ENCODE measurements at regions not wholly inside any gene's neighbourhood (a gene's known extent, or its start where the extent isn't known, plus 50 kb on each side); places are given as distances from the start of the nearest gene placed in this dataset.

GRCh38 chr22:47285981-47286380 lies 523.5 kb downstream of the TBC1D22A start:
- no peak overlapping the region for H3K4me3 ChIP-seq (ENCODE audit: low read depth, low read length)
- TF ChIP-seq, protein P1, sequence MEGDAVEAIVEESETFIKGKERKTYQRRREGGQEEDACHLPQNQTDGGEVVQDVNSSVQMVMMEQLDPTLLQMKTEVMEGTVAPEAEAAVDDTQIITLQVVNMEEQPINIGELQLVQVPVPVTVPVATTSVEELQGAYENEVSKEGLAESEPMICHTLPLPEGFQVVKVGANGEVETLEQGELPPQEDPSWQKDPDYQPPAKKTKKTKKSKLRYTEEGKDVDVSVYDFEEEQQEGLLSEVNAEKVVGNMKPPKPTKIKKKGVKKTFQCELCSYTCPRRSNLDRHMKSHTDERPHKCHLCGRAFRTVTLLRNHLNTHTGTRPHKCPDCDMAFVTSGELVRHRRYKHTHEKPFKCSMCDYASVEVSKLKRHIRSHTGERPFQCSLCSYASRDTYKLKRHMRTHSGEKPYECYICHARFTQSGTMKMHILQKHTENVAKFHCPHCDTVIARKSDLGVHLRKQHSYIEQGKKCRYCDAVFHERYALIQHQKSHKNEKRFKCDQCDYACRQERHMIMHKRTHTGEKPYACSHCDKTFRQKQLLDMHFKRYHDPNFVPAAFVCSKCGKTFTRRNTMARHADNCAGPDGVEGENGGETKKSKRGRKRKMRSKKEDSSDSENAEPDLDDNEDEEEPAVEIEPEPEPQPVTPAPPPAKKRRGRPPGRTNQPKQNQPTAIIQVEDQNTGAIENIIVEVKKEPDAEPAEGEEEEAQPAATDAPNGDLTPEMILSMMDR (IDR thresholded peaks at IDR 0.05; ENCODE audit: control insufficient read depth, extremely low read depth, insufficient read depth), result no peak
- no peak for DNase-seq (ENCODE audit: low read depth)

- H3K4me3 ChIP-seq (ENCODE audit: low read depth, low read length), result no peak overlapping the region
- DNase-seq (ENCODE audit: low read depth), result no peak
Observed at GRCh38 chr22:47284822-47285221, 522.4 kb downstream of the TBC1D22A start.

DNA sequence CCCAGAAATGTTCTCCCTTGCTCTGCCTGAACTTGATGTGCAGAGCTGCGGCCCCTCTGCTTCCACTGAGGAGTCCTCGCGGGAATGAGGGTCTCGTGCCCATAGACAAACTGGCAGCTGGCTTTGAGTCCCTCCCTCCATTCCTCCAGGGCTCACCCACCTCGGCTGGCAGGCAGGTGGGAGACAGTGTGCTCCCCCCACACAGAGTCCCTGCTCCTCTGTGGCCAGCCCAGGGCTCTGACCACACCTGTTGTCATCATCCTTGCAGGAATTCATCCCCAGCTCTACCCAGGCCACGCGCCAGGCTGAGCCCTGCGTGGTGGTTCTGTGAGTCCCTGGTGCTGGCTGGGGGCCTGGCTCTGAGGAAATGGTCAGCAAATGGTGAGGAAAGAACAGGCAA lies 521.9 kb downstream of the TBC1D22A start:
- TF ChIP-seq, protein P1 (IDR thresholded peaks at IDR 0.05; ENCODE audit: control insufficient read depth, extremely low read depth, insufficient read depth), result no peak
- no peak overlapping the region for H3K4me3 ChIP-seq (ENCODE audit: low read depth, low read length)
- no peak for DNase-seq (ENCODE audit: low read depth)

More at GRCh38 chr22:47284822-47285221, 522.4 kb downstream of the TBC1D22A start:
- TF ChIP-seq, protein P1 (IDR thresholded peaks at IDR 0.05; ENCODE audit: control insufficient read depth, extremely low read depth, insufficient read depth), result no peak

- no peak for DNase-seq (ENCODE audit: low read depth)
- H3K4me3 ChIP-seq (ENCODE audit: low read depth, low read length), result no peak overlapping the region
- TF ChIP-seq, protein P1 (IDR thresholded peaks at IDR 0.05; ENCODE audit: control insufficient read depth, extremely low read depth, insufficient read depth), result no peak
Observed at GRCh38 chr22:47283616-47284270, 521.3 kb downstream of the TBC1D22A start.

DNA sequence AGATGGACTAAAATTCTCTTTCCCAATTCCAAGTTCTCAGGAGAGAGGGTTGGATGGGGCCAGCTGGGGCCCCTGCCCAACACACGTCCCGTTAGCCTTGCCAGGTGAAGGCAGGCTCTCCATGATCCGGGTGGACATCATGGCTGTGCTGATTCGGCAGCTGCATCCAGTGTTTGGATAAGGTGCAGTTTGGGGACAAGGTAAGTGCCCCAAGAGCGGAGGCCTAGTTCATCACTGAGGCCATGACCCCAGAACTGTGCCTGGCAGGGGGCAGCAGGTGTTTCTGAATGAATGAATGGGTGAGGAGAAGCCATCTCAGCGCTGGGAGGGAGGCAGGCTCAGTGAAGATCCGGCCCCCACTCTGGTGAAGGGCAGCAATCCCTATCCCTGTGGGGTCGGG lies 520.4 kb downstream of the TBC1D22A start:
- TF ChIP-seq, protein P1 (IDR thresholded peaks at IDR 0.05; ENCODE audit: control insufficient read depth, extremely low read depth, insufficient read depth), result no peak
- H3K4me3 ChIP-seq (ENCODE audit: low read depth, low read length), result no peak overlapping the region
- no peak for DNase-seq (ENCODE audit: low read depth)

GRCh38 chr22:47282366-47282765 lies 519.9 kb downstream of the TBC1D22A start:
- no peak overlapping the region for H3K4me3 ChIP-seq (ENCODE audit: low read depth, low read length)
- no peak for DNase-seq (ENCODE audit: low read depth)
- TF ChIP-seq, protein P1 (IDR thresholded peaks at IDR 0.05; ENCODE audit: control insufficient read depth, extremely low read depth, insufficient read depth), result no peak
